ENCODE measurements at regions not wholly inside any gene's neighbourhood (a gene's known extent, or its start where the extent isn't known, plus 50 kb on each side); places are given as distances from the start of the nearest gene placed in this dataset.

GRCh38 chr5:174626369-174626920 is 97.9 kb upstream of the MSX2 start:
- H3K4me1 ChIP-seq: no peaks in the 10 kb centered on the region
- TF ChIP-seq CTCF (IDR thresholded peaks at IDR 0.05) (no peak), POLR2AphosphoS5 (IDR thresholded peaks at IDR 0.05; ENCODE audit: insufficient read depth in 1 of 2, low read depth in 1 of 2) (no peak), POLR2A (IDR thresholded peaks at IDR 0.05) (no peak)
- no peaks in the 10 kb centered on the region for H3K36me3 ChIP-seq
- H3K9me3 ChIP-seq: no peaks in the 10 kb centered on the region
- DNase-seq (ENCODE audit: extremely low spot score in 2 of 2): no peak
- H3K27me3 ChIP-seq: no peaks in the 10 kb centered on the region
- no peak overlapping the region for H3K27ac ChIP-seq
- intact Hi-C loops (cut with DNase I): no loop called here
- H3K4me3 ChIP-seq: no peak overlapping the region

- H3K36me3 ChIP-seq: no peaks in the 10 kb centered on the region
- no peaks in the 10 kb centered on the region for H3K9me3 ChIP-seq
- intact Hi-C loops (cut with DNase I): no loop called here
- no peak overlapping the region for H3K4me3 ChIP-seq
- no peak overlapping the region for H3K27ac ChIP-seq
- TF ChIP-seq CTCF (IDR thresholded peaks at IDR 0.05) (no peak), POLR2AphosphoS5 (IDR thresholded peaks at IDR 0.05; ENCODE audit: insufficient read depth in 1 of 2, low read depth in 1 of 2) (no peak), POLR2A (IDR thresholded peaks at IDR 0.05) (no peak)
- H3K4me1 ChIP-seq: no peaks in the 10 kb centered on the region
- no peaks in the 10 kb centered on the region for H3K27me3 ChIP-seq
- DNase-seq (ENCODE audit: extremely low spot score in 2 of 2): no peak
Observed at GRCh38 chr5:174636094-174636493, 88.3 kb upstream of the MSX2 start.

- Histone ChIP-seq H3K36me3 (no peaks in the 10 kb centered on the region), H3K27ac (no peak overlapping the region), H3K27me3 (no peaks in the 10 kb centered on the region), H3K9me3 (no peaks in the 10 kb centered on the region), H3K4me1 (no peaks in the 10 kb centered on the region), H3K4me3 (no peak overlapping the region)
- DNase-seq (ENCODE audit: extremely low spot score in 2 of 2): no peak
- TF ChIP-seq POLR2AphosphoS5 (IDR thresholded peaks at IDR 0.05; ENCODE audit: insufficient read depth in 1 of 2, low read depth in 1 of 2): no peak
- TF ChIP-seq CTCF (IDR thresholded peaks at IDR 0.05): no peak
- no peak for TF ChIP-seq POLR2A (IDR thresholded peaks at IDR 0.05)
- intact Hi-C loops (cut with DNase I): no loop called here
Observed at GRCh38 chr5:174642816-174643405, 81.5 kb upstream of the MSX2 start.

GRCh38 chr5:174644436-174644835 is 79.9 kb upstream of the MSX2 start:
- TF ChIP-seq POLR2AphosphoS5 (IDR thresholded peaks at IDR 0.05; ENCODE audit: insufficient read depth in 1 of 2, low read depth in 1 of 2) (no peak), CTCF (IDR thresholded peaks at IDR 0.05) (no peak), POLR2A (IDR thresholded peaks at IDR 0.05) (no peak)

GRCh38 chr5:174644923-174645322 is 79.5 kb upstream of the MSX2 start:
- Histone ChIP-seq H3K4me3 (no peak overlapping the region), H3K36me3 (no peaks in the 10 kb centered on the region), H3K9me3 (no peaks in the 10 kb centered on the region), H3K27ac (no peak overlapping the region), H3K4me1 (no peaks in the 10 kb centered on the region), H3K27me3 (no peaks in the 10 kb centered on the region)
- intact Hi-C loops (cut with DNase I): no loop called here
- DNase-seq (ENCODE audit: extremely low spot score in 2 of 2): no peak
- TF ChIP-seq CTCF (IDR thresholded peaks at IDR 0.05): no peak
- no peak for TF ChIP-seq POLR2AphosphoS5 (IDR thresholded peaks at IDR 0.05; ENCODE audit: insufficient read depth in 1 of 2, low read depth in 1 of 2)
- no peak for TF ChIP-seq POLR2A (IDR thresholded peaks at IDR 0.05)

More at GRCh38 chr5:174644436-174644835, 79.9 kb upstream of the MSX2 start:
- DNase-seq (ENCODE audit: extremely low spot score in 2 of 2): no peak
- intact Hi-C loops (cut with DNase I): no loop called here
- Histone ChIP-seq H3K27ac (no peak overlapping the region), H3K4me3 (no peak overlapping the region), H3K9me3 (no peaks in the 10 kb centered on the region), H3K36me3 (no peaks in the 10 kb centered on the region), H3K27me3 (no peaks in the 10 kb centered on the region), H3K4me1 (no peaks in the 10 kb centered on the region)
